ENCODE measurements at regions not wholly inside any gene's neighbourhood (a gene's known extent, or its start where the extent isn't known, plus 50 kb on each side); places are given as distances from the start of the nearest gene placed in this dataset.

GRCh38 chr12:77368379-77368778, 303.0 kb upstream of the E2F7 start:
- no peak overlapping the region for H3K4me3 ChIP-seq (ENCODE audit: low read depth, low read length)
- no peak for TF ChIP-seq CTCF (IDR thresholded peaks at IDR 0.05; ENCODE audit: low read depth, low read length)

- no peak overlapping the region for H3K4me3 ChIP-seq (ENCODE audit: low read depth, low read length)
- TF ChIP-seq CTCF (IDR thresholded peaks at IDR 0.05; ENCODE audit: low read depth, low read length): no peak
These were observed 301.2 kb upstream of the E2F7 start for GRCh38 chr12:77366616-77367015.

- no peak for TF ChIP-seq CTCF (IDR thresholded peaks at IDR 0.05; ENCODE audit: low read depth, low read length)
- no peak overlapping the region for H3K4me3 ChIP-seq (ENCODE audit: low read depth, low read length)
These were observed 299.0 kb upstream of the E2F7 start for GRCh38 chr12:77364400-77364799.

GRCh38 chr12:77362509-77363210, 297.3 kb upstream of the E2F7 start:
- TF ChIP-seq CTCF (IDR thresholded peaks at IDR 0.05; ENCODE audit: low read depth, low read length): no peak
- H3K4me3 ChIP-seq (ENCODE audit: low read depth, low read length): no peak overlapping the region

GRCh38 chr12:77357655-77358054, 292.3 kb upstream of the E2F7 start:
- TF ChIP-seq CTCF (IDR thresholded peaks at IDR 0.05; ENCODE audit: low read depth, low read length): no peak
- H3K4me3 ChIP-seq (ENCODE audit: low read depth, low read length): no peak overlapping the region

GRCh38 chr12:77354766-77355362, 289.5 kb upstream of the E2F7 start:
- no peak overlapping the region for H3K4me3 ChIP-seq (ENCODE audit: low read depth, low read length)
- TF ChIP-seq CTCF (IDR thresholded peaks at IDR 0.05; ENCODE audit: low read depth, low read length): no peak

- TF ChIP-seq CTCF (IDR thresholded peaks at IDR 0.05; ENCODE audit: low read depth, low read length): no peak
- no peak overlapping the region for H3K4me3 ChIP-seq (ENCODE audit: low read depth, low read length)
These were observed 287.6 kb upstream of the E2F7 start for GRCh38 chr12:77352946-77353345.
